GM23338 (cell line): ENCODE measurements at regions not wholly inside any gene's neighbourhood (a gene's known extent, or its start where the extent isn't known, plus 50 kb on each side); places are given as distances from the start of the nearest gene placed in this dataset.

Experiments
- ATAC-seq: fragments of 200-7000 bp; cut with Tn5 transposase; 3 replicates; pipeline ENCODE4 v1.9.1; 2020
- DNase-seq: peaks from one replicate; pipeline ENCODE4 v3.0.0-alpha.2; 2015; ENCODE audit warnings: low spot score
- H2AFZ ChIP-seq: fragments of 200-600 bp; sonication (generic); 2 replicates; pipeline ENCODE4 v1.8.0; 2016; ENCODE audit warnings: antibody characterized with exemption, mild to moderate bottlenecking, moderate library complexity
- H3F3A ChIP-seq: fragments of 200-600 bp; sonication (generic); replicated peaks from 2 replicates; pipeline ENCODE4 v1.8.0; 2017; ENCODE audit warnings: antibody characterized with exemption, mixed run types, low read depth
- H3K27ac ChIP-seq: fragments of 200-600 bp; sonication (generic); 2 replicates; pipeline ENCODE4 v1.6.1; 2016; ENCODE audit warnings: low read depth
- H3K27me3 ChIP-seq: fragments of 200-600 bp; sonication (generic); 2 replicates; pipeline ENCODE4 v1.8.0; 2016; ENCODE audit warnings: mild to moderate bottlenecking, mixed run types, moderate library complexity; ENCODE audit not compliant: insufficient read depth
- H3K36me3 ChIP-seq: fragments of 200-600 bp; sonication (generic); 2 replicates; pipeline ENCODE4 v1.8.0; 2016; ENCODE audit warnings: mild to moderate bottlenecking; ENCODE audit not compliant: insufficient read depth
- H3K4me1 ChIP-seq: fragments of 200-600 bp; sonication (generic); 2 replicates; pipeline ENCODE4 v1.8.0; 2016; ENCODE audit warnings: mild to moderate bottlenecking, moderate library complexity; ENCODE audit not compliant: insufficient read depth
- H3K4me2 ChIP-seq: fragments of 200-600 bp; sonication (generic); 2 replicates; pipeline ENCODE4 v1.7.1; 2017; ENCODE audit warnings: mixed run types
- H3K4me3 ChIP-seq: fragments of 200-600 bp; sonication (generic); 2 replicates; pipeline ENCODE4 v1.6.1; 2016; ENCODE audit warnings: mixed run types
- H3K79me2 ChIP-seq: fragments of 200-600 bp; sonication (generic); replicated peaks from 2 replicates; pipeline ENCODE4 v1.8.0; 2017; ENCODE audit warnings: mild to moderate bottlenecking; ENCODE audit not compliant: insufficient read depth
- H3K9me2 ChIP-seq: fragments of 200-600 bp; sonication (generic); 2 replicates; pipeline ENCODE4 v1.8.0; 2017; ENCODE audit not compliant: insufficient read depth
- H4K20me1 ChIP-seq: fragments of 200-600 bp; sonication (generic); replicated peaks from 2 replicates; pipeline ENCODE4 v1.8.0; 2017; ENCODE audit warnings: mild to moderate bottlenecking; ENCODE audit not compliant: insufficient read depth
- H3K27ac Mint-ChIP-seq: 2 replicates; pipeline ENCODE4 v1.8.0; 2020; ENCODE audit warnings: inconsistent platforms, mild to moderate bottlenecking, moderate library complexity, mixed read lengths
- H3K27me3 Mint-ChIP-seq: 3 replicates; pipeline ENCODE4 v1.8.0; 2022; ENCODE audit warnings: low read depth, mild to moderate bottlenecking, moderate library complexity, mixed read lengths, inconsistent platforms; ENCODE audit not compliant: insufficient read depth, poor library complexity
- H3K36me3 Mint-ChIP-seq: 3 replicates; pipeline ENCODE4 v1.8.0; 2021; ENCODE audit warnings: low read depth, mild to moderate bottlenecking, inconsistent platforms, moderate library complexity, mixed read lengths
- H3K4me1 Mint-ChIP-seq: 3 replicates; pipeline ENCODE4 v1.8.0; 2020; ENCODE audit warnings: mild to moderate bottlenecking, inconsistent platforms, mixed read lengths
- H3K4me3 Mint-ChIP-seq: 3 replicates; pipeline ENCODE4 v1.8.0; 2021; ENCODE audit warnings: moderate library complexity, mild to moderate bottlenecking, inconsistent platforms, mixed read lengths
- H3K9me3 Mint-ChIP-seq: 3 replicates; pipeline ENCODE4 v1.8.0; 2020; ENCODE audit warnings: moderate library complexity, mild to moderate bottlenecking, inconsistent platforms, mixed read lengths
- CTCF ChIP-seq, 2 experiments: fragments of 200-600 bp in 1 of 2; sonication (generic) in 1 of 2; conservative IDR thresholded peaks; 2 replicates each; pipeline versions ENCODE4 v1.5.1 to v1.6.1; 2016 to 2017; ENCODE audit warnings: antibody characterized with exemption in 2 of 2, low read depth in 2 of 2, mild to moderate bottlenecking in 2 of 2, moderate library complexity in 1 of 2
- ETS1 ChIP-seq: IDR thresholded peaks from 2 replicates; pipeline ENCODE4 v1.6.1; 2016; ENCODE audit warnings: antibody characterized with exemption
- EZH2 ChIP-seq: fragments of 200-600 bp; sonication (generic); IDR thresholded peaks from one replicate; pipeline ENCODE4 v1.8.0; 2017; ENCODE audit warnings: antibody characterized with exemption, mild to moderate bottlenecking, low read depth; ENCODE audit not compliant: unreplicated experiment
- EZH2phosphoT487 ChIP-seq: fragments of 200-600 bp; sonication (generic); IDR thresholded peaks from one replicate; pipeline ENCODE4 v1.8.1; 2018; ENCODE audit warnings: antibody characterized with exemption; ENCODE audit not compliant: unreplicated experiment
- JUNB ChIP-seq: IDR thresholded peaks from one replicate; pipeline ENCODE4 v1.6.1; 2016; ENCODE audit warnings: antibody characterized with exemption; ENCODE audit not compliant: unreplicated experiment
- NANOG ChIP-seq: IDR thresholded peaks from 2 replicates; pipeline ENCODE4 v1.6.1; 2016; ENCODE audit warnings: antibody characterized with exemption, borderline replicate concordance
- POLR2AphosphoS5 ChIP-seq: IDR thresholded peaks from 2 replicates; pipeline ENCODE4 v1.6.1; 2016; ENCODE audit warnings: antibody characterized with exemption, low read depth
- REST ChIP-seq: IDR thresholded peaks from one replicate; pipeline ENCODE4 v1.6.1; 2018; ENCODE audit warnings: antibody characterized with exemption; ENCODE audit not compliant: unreplicated experiment
- STAT1 ChIP-seq: IDR thresholded peaks from one replicate; pipeline ENCODE4 v1.6.1; 2016; ENCODE audit warnings: antibody characterized with exemption; ENCODE audit not compliant: unreplicated experiment
- ZNF114 ChIP-seq: fragments of 250-450 bp; sonication (Bioruptor Pico); IDR thresholded peaks from 2 replicates; pipeline ENCODE4 v1.5.0; 2020; ENCODE audit warnings: mild to moderate bottlenecking, moderate library complexity
- ZNF331 ChIP-seq: fragments of 250-450 bp; sonication (Bioruptor Pico); IDR thresholded peaks from 2 replicates; pipeline ENCODE4 v1.5.0; 2020; ENCODE audit warnings: low read depth, mild to moderate bottlenecking, moderate library complexity

GRCh38 chr2:195604706-195605105, 52.3 kb upstream of the SLC39A10 start:
- H3K4me3 Mint-ChIP-seq: no peak overlapping the region
- no peaks in the 10 kb centered on the region for H3K9me3 Mint-ChIP-seq
- H3K27ac Mint-ChIP-seq: peak overlapping the region; percentile 56; the same call in 1 of the 2 replicates
- Histone ChIP-seq H3F3A (0 out of 2 replicates have a peak, but pooled peaks cover 2% of the 10 kb centered on the region), H3K79me2 (peaks cover 83% of the 10 kb centered on the region), H3K27me3 (no peaks in the 10 kb centered on the region), H4K20me1 (no peaks in the 10 kb centered on the region; the same call in 1 of the 2 replicates), H3K4me2 (0 out of 2 replicates have a peak overlapping the region, but pooled peaks have one; percentile 58), H3K9me2 (no peaks in the 10 kb centered on the region), H3K36me3 (no peaks in the 10 kb centered on the region), H3K27ac (0 out of 2 replicates have a peak overlapping the region, but pooled peaks have one; percentile 68), H3K4me3 (no peak overlapping the region), H2AFZ (no peak overlapping the region), H3K4me1 (peaks cover 68% of the 10 kb centered on the region)
- peaks cover 9% of the 10 kb centered on the region; the same call in 2 of the 3 replicates for H3K36me3 Mint-ChIP-seq
- no peak for DNase-seq
- TF ChIP-seq JUNB: no peak
- no peak for TF ChIP-seq EZH2
- no peak for TF ChIP-seq EZH2phosphoT487
- TF ChIP-seq ETS1: no peak
- ATAC-seq: no peak
- H3K4me1 Mint-ChIP-seq: peaks cover 64% of the 10 kb centered on the region
- H3K27me3 Mint-ChIP-seq: peaks cover 2% of the 10 kb centered on the region

GRCh38 chr2:195603998-195604397, 53.0 kb upstream of the SLC39A10 start:
- H3K27me3 ChIP-seq: no peaks in the 10 kb centered on the region
- no peaks in the 10 kb centered on the region for H3K9me2 ChIP-seq
- H3K9me3 Mint-ChIP-seq: no peaks in the 10 kb centered on the region
- peak overlapping the region; percentile 15; the same call in 1 of the 2 replicates for H3K4me2 ChIP-seq
- peak overlapping the region; percentile 68 for H3K27ac ChIP-seq
- ATAC-seq (no peak), DNase-seq (no peak)
- H3K36me3 ChIP-seq: no peaks in the 10 kb centered on the region
- H3F3A ChIP-seq: 0 out of 2 replicates have a peak, but pooled peaks cover 2% of the 10 kb centered on the region
- peaks cover 58% of the 10 kb centered on the region for H3K4me1 Mint-ChIP-seq
- H4K20me1 ChIP-seq: no peaks in the 10 kb centered on the region; the same call in 1 of the 2 replicates
- H3K4me3 ChIP-seq: no peak overlapping the region
- H3K36me3 Mint-ChIP-seq: peaks cover 5% of the 10 kb centered on the region; the same call in 2 of the 3 replicates
- H3K4me3 Mint-ChIP-seq: no peak overlapping the region
- H2AFZ ChIP-seq: no peak overlapping the region
- no peak overlapping the region for H3K27ac Mint-ChIP-seq
- peaks cover 2% of the 10 kb centered on the region for H3K27me3 Mint-ChIP-seq
- peaks cover 75% of the 10 kb centered on the region for H3K4me1 ChIP-seq
- H3K79me2 ChIP-seq: peaks cover 85% of the 10 kb centered on the region
- TF ChIP-seq STAT1 (no peak), EZH2phosphoT487 (no peak), JUNB (no peak), CTCF (conservative IDR thresholded peaks at IDR 0.05; ENCODE audit: low read depth in 2 of 2) (no peak), ZNF331 (CRISPR knock-in tag) (no peak), ETS1 (no peak), REST (no peak), ZNF114 (CRISPR knock-in tag) (no peak), POLR2AphosphoS5 (no peak), NANOG (no peak)
